Activated CD4-positive, alpha-beta T cell treated with anti-CD3 and anti-CD28 coated beads, Interleukin-2, amount 50 U/mL, for 1 hour (primary cell): ENCODE measurements at regions not wholly inside any gene's neighbourhood (a gene's known extent, or its start where the extent isn't known, plus 50 kb on each side); places are given as distances from the start of the nearest gene placed in this dataset.
A peak's percentile ranks its signal among the peaks of the same experiment; 100 is the strongest.

Source experiments
- DNase-seq: peaks from one replicate; pipeline ENCODE4 v3.0.0-alpha.2; 2020

- no peak for DNase-seq
Observed at GRCh38 chr3:124558991-124559845, 171.0 kb upstream of the UMPS start.

- DNase-seq: peak; percentile 47
Observed at GRCh38 chr3:124559846-124560574, 170.2 kb upstream of the UMPS start.

DNA sequence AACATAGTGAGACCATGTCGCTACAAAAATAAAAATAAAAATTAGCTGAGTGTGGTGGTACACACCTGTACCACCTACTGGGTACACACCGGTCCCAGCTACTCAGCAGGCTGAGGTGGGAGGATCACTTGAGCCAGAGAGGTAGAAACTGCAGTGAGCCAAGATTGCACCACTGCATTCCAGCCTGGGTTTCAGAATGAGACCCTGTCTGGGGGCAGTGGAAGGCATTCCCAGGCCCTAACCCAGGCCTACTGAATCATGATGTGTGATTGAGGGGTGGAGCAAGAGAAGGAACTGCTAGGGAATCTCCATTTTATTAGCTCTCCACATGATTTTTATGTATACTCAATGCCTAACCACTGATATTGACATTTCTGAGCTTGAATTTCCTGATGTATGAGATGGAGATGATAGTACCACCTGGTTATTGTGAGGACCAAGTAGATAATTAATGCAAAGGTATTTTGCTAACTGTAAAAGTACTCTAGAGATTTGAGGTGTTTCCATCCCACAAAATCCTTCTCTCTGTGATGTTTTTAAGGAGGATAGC lies 169.5 kb upstream of the UMPS start:
- no peak for DNase-seq

DNA sequence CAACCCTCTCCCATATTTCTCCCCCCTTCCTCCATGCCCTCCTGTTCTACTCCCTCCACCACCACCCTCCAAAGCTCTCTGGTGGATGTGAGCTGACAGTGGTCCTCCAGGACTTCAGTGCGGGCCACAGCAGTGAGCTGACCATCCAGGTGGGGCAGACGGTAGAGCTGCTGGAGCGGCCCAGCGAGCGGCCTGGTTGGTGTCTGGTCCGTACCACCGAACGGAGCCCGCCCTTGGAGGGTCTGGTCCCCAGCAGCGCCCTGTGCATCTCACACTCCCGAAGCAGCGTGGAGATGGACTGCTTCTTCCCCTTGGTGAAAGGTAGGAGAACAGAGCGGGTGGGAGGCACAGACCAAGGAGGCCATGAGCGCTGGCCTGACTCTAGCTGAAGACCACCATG lies 167.5 kb upstream of the UMPS start:
- no peak for DNase-seq

DNA sequence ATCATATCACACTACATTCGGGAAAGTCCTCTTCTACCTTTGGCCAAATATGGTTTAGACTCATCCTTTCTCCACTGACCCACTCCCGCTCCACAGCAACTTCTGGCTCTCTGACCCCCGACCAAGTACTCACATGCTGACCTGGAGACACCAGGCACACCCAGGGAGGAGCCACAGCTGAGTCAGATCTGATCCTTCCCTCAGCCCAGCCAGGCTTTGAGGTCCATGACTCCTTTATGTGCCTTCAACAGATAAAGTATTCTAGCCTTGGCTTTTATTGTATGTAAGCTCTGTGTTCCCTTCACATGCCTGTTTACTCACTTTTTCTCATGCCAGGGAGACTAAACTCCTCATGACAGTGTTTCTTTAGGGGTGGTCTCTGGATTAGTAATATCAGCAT lies 166.9 kb upstream of the UMPS start:
- no peak for DNase-seq

DNA sequence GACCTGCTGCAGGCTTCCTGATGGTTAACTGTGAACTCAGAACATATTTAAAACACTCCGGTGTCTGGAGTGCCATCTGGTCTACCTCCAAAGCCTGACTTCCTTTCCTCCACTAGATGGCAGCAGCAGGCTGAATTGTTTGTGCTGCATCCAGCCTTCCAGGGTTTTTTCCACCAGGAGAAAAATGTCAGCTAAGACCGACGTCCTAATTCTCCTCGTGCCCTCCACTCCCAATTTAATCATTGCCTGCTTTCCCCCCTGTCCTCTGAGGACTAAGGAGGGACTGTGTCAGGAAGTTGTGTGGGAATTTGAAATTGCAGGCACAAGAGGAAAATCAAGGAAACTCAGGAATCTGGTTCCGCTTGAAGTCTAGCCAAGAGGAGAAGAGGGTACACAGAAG lies 165.2 kb upstream of the UMPS start:
- DNase-seq: peak; percentile 42

DNA sequence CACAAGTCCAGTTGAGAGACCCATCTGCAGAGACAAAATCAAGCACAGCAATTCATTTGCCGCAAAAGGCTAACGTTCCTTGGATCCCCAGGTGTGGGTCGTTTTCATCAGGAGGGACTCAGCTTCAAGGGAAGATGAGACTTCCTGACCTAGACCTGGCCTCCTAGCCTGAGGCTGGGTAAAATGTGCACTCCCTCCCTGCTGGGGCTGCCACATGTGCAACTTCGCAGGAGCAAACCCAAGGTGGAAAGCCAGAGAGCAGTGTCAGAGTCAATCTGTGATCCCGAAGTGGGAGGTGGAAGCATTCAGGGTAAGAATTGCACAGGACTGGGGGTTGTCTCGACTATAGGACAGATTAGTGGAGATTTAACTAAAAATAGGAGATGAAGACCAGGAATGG lies 164.7 kb upstream of the UMPS start:
- DNase-seq: no peak

GRCh38 chr3:124566701-124567100 lies 163.6 kb upstream of the UMPS start:
- DNase-seq: no peak

GRCh38 chr3:124567179-124567578 lies 163.1 kb upstream of the UMPS start:
- DNase-seq: no peak

DNA sequence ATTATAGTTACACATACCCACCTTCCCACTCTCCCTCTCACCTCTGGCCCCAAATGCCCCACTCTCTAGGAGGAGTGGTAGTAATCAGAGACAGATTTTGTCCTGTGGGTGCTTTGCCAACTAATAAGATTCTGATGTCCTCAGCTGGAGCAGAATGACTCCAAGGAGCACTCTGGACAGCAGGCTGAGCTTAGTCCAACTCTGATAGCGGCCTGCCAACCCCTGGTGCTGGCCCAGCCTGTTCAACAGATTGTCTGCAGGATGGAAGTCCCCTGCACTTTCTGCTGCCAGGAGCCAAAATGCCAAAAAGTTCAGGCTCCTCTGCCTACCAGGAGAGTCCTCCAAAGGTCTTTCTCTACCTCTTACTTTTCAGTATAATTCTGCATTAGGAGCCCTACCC lies 160.5 kb upstream of the UMPS start:
- no peak for DNase-seq

DNA sequence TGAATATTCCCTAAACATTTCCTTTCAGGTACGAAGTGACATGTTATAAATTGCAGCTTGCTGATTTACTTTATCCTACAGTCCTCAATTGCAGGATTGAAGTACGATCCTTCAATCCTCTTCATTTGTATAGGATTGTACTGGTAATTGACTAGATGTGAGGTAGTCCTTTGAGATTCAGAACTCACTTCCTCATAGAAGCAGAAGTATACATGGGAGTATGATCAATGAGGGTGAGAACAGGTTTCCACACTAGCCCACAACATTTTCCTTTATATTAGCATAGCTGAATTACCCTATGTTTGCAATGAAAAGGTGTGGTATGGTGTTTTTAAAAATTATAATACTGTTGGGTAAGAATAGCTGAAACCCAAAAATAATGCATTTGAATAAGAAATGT lies 160.0 kb upstream of the UMPS start:
- no peak for DNase-seq

DNA sequence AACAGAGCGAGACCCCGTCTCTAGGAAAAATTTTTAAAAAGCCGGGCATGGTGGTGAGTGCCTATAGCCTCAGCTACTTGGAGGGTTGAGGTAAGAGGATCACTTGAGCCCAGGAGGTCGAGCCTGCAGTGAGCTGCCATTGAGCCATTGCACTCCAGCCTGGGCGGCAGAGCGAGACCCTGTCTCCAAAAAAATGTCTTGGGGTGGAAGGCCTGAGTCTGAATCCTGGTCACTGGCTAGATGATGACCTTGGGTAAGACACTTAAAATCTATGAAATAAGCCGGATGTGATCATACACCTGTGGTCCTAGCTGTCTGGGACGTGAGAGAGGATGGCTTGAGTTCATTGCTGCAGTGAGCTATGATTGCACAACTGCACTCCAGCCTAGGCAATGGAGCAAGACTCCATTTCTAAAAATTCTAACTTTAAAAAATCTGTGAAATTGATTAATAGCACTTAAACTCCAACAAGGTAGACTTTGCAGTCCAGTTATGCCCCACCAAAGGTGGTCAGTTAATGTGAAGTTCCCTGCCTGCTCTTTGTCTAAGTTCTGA lies 157.3 kb upstream of the UMPS start:
- no peak for DNase-seq

- no peak for DNase-seq
Observed at GRCh38 chr3:124574012-124574411, 156.2 kb upstream of the UMPS start.

DNA sequence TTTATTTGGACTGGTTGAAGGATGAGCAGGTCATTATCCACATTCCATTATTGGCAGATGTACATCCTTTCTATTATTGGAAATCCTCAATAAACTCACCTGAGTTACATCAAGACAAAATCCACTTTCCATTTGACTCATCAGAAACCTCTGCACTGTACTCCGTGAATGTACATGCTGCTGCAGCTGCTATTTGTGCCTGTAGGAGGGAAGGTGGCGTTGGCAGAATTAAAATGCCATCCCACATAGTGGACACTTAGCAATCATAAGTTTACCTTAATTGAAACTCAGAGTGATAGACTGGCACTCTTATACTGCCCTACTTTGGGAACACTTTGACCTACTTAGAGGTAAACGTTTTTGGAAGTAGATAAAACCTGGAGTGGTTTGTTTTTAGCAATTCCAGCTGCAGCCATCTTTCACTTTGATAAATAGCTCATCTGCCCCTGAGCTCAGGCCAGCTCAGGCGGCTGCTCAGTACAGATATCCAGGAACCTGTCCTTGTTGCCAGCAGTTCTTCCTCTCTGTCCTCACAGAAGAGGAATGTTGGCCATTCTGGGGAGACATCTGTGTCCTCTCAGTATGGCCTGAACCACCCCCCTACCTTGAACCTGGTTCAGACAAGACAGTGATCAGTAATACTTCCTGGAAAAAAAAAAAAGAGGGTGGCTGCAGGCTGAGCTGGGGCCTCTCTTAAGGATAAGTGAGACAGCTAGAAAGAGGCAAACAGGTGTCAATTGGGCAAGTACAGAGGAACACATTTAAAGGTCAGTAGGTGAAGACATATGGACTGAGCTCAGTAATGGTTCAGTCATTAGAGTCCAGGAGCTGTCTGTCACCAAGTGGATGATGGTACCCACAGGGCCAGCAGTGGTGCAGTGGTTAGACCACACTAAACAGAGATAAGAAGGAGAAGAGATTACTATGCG lies 153.4 kb upstream of the UMPS start:
- DNase-seq: no peak

DNA sequence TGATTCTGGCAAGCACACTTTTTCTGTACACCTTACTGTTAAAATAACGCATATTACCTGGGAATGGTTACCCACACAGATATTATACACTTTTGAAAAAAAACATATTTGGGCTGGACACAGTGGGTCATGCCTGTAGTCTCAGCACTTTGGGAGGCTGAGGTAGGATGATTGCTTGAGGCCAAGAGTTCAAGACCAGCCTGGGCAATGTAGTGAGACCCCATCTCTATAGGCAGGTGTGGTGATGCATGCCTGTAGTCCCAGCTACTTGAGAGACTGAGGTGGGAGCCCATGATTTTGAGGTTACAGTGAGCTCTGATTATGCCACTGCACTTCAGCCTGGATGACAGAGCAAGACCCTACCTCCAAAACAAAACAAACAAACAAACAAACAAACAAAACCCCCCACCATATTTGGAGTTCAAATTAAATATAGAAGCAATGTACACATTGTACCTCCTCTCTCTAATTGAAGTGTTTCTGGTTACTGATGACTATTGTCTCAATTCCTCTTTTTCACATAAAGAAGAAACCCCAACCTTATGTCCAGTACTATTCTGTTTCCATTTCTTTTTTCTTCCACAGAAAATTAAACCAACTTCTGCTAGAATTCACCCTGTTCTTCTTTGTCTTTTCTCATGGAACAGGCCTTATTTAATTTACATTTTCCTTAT lies 152.6 kb upstream of the UMPS start:
- no peak for DNase-seq

DNA sequence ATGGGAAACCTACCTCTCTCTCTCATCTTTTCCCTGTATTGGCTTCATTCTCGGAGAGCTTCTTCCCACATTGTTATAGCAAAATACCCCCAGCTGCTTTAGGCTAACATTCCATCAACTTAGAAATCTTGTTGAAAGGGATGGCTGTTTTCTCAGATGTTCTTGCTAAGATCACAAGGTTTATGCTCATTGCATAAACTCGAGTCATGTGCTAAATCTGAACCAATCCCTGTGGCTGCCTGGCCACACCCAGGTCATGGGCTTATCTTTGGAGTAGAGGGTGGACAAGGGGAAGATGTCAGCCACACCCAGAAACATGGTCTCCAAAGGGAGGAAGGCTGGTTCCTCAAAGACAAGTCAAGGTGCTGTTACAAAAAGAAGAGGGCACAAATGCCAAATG lies 150.6 kb upstream of the UMPS start:
- no peak for DNase-seq

- no peak for DNase-seq
Observed at GRCh38 chr3:124582196-124582595, 148.1 kb upstream of the UMPS start.

- no peak for DNase-seq
Observed at GRCh38 chr3:124582621-124583395, 147.4 kb upstream of the UMPS start.

DNA sequence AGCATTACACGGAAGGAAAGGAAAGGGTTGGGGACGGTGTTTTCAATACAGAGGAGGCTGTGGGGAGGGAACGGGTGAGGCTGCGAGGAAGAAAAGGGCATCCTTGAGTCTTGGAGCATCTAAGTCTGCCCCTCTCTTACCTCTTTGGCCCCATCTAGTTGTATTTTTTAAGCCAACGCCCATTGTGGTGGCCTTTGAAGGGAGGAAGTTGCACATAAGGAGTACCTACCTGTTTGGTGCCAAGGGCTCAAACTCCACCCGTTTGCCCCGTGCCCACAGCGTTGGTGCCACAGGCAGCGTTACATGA lies 146.1 kb upstream of the UMPS start:
- peak; percentile 11 for DNase-seq

GRCh38 chr3:124584552-124585391 lies 145.5 kb upstream of the UMPS start:
- peak; percentile 11 for DNase-seq
